ENCODE measurements at regions not wholly inside any gene's neighbourhood (a gene's known extent, or its start where the extent isn't known, plus 50 kb on each side); places are given as distances from the start of the nearest gene placed in this dataset.

DNA sequence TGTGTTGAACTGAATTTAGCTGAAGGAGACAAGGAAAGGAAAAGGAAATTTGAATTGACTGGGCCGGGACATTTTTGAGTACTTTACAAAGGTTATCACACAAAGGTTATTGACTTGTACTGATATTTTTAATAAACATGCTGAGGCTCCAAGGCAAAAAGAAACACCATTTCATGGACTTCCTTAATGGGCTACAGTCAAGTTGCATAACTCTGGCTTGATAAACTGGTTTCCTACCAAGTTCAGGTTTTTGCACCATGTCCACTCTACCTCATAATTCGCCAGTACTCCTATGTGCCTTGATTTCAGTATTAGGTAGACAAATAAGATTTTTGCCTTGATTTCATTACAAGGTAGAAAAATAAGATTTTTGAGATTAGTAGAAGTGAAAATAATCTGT, 65.8 kb upstream of the FUT9 start:
- no peaks in the 10 kb centered on the region for H3K4me1 Mint-ChIP-seq
- Histone ChIP-seq H2AK5ac (ENCODE audit: insufficient read length, low read length) (no peak overlapping the region), H3K23me2 (ENCODE audit: insufficient read length, low read depth, low read length, poor library complexity, severe bottlenecking) (no peaks in the 10 kb centered on the region), H3K27me3 (ENCODE audit: insufficient read depth, low read length) (no peaks in the 10 kb centered on the region), H3T11ph (ENCODE audit: low read length) (no peak overlapping the region), H3K4me1 (ENCODE audit: insufficient read depth, low read length) (no peaks in the 10 kb centered on the region), H3K9ac (ENCODE audit: extremely low read depth, insufficient read length, low read length) (no peak overlapping the region), H2BK15ac (ENCODE audit: low read depth, low read length) (no peak overlapping the region), H4K20me1 (ENCODE audit: control insufficient read depth, insufficient read depth, insufficient read length) (no peaks in the 10 kb centered on the region), H2BK5ac (ENCODE audit: insufficient read length, low read length) (no peak overlapping the region), H2BK20ac (ENCODE audit: low read depth, low read length, poor library complexity, severe bottlenecking) (no peak overlapping the region), H3K14ac (ENCODE audit: insufficient read depth, low read length) (no peak overlapping the region), H3K4me2 (ENCODE audit: insufficient read depth, insufficient read length, low read length) (no peak overlapping the region), H2BK120ac (ENCODE audit: low read depth, low read length, poor library complexity, severe bottlenecking) (no peak overlapping the region), H3K56ac (ENCODE audit: insufficient read length, low read depth, low read length) (no peak overlapping the region), H3K4ac (ENCODE audit: low read depth, low read length) (no peak overlapping the region), H3K9me3 (ENCODE audit: control insufficient read depth, low read depth, low read length) (no peaks in the 10 kb centered on the region), H4K8ac (replicated peaks; ENCODE audit: insufficient read length, low read depth, low read length) (no peak overlapping the region), H2BK12ac (ENCODE audit: insufficient read length, low read depth, low read length) (no peak overlapping the region), H3K79me1 (ENCODE audit: insufficient read depth, low read depth, low read length, poor library complexity, severe bottlenecking) (no peaks in the 10 kb centered on the region), H4K91ac (ENCODE audit: insufficient read length, low read depth, low read length) (no peak overlapping the region), H3K27ac (ENCODE audit: insufficient read length, low read depth, low read length) (no peak overlapping the region), H3K79me2 (ENCODE audit: insufficient read depth, low read length) (no peaks in the 10 kb centered on the region), H4K5ac (ENCODE audit: insufficient read length, low read depth, low read length) (no peak overlapping the region), H2AFZ (ENCODE audit: low read length) (no peak overlapping the region), H3K18ac (ENCODE audit: insufficient read length, low read depth, low read length) (no peak overlapping the region), H3K23ac (ENCODE audit: insufficient read length, low read depth, low read length) (no peak overlapping the region)
- TF ChIP-seq, protein P1, sequence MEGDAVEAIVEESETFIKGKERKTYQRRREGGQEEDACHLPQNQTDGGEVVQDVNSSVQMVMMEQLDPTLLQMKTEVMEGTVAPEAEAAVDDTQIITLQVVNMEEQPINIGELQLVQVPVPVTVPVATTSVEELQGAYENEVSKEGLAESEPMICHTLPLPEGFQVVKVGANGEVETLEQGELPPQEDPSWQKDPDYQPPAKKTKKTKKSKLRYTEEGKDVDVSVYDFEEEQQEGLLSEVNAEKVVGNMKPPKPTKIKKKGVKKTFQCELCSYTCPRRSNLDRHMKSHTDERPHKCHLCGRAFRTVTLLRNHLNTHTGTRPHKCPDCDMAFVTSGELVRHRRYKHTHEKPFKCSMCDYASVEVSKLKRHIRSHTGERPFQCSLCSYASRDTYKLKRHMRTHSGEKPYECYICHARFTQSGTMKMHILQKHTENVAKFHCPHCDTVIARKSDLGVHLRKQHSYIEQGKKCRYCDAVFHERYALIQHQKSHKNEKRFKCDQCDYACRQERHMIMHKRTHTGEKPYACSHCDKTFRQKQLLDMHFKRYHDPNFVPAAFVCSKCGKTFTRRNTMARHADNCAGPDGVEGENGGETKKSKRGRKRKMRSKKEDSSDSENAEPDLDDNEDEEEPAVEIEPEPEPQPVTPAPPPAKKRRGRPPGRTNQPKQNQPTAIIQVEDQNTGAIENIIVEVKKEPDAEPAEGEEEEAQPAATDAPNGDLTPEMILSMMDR (conservative IDR thresholded peaks at IDR 0.05), result no peak
- H3K36me3 Mint-ChIP-seq (ENCODE audit: insufficient read depth in 1 of 3, low read depth in 3 of 3), result no peaks in the 10 kb centered on the region; a peak in 1 of 7 replicates
- no peak overlapping the region for H3K27ac Mint-ChIP-seq
- H3K27me3 Mint-ChIP-seq (ENCODE audit: low read depth), result no peaks in the 10 kb centered on the region
- no CpG with 5 or more reads among the region's 2 CpGs for WGBS (ENCODE audit: extremely low coverage, insufficient read length, low lambda C conversion rate)
- DNase-seq, result no peak
- H3K4me3 Mint-ChIP-seq, result no peak overlapping the region
- H3K9me3 Mint-ChIP-seq, result peaks cover 2 to 7% of the 10 kb centered on the region in 2 experiments; a peak in 2 of 5 replicates
